Testis (tissue), 2 donors: ENCODE measurements at regions not wholly inside any gene's neighbourhood (a gene's known extent, or its start where the extent isn't known, plus 50 kb on each side); places are given as distances from the start of the nearest gene placed in this dataset.
"Not testable (repeated sequence)": the region's sequence is repeated elsewhere in the genome, so short reads cannot be mapped to it uniquely, and the experiment has no call there.

Experiments used
- POLR2A ChIP-seq: fragments of 450-650 bp; IDR thresholded peaks from one replicate; pipeline ENCODE4 v1.6.1; 2017; ENCODE audit warnings: antibody characterized with exemption, mild to moderate bottlenecking, moderate library complexity
- TF ChIP-seq, protein P1 (sequence below), 3 experiments: fragments of 450-650 bp in 2 of 3; fragments of 200-600 bp in 1 of 3; sonication (generic) in 1 of 3; IDR thresholded peaks; one replicate each; pipeline ENCODE4 v1.5.1; 2016 to 2019; ENCODE audit warnings: antibody characterized with exemption in 3 of 3, mild to moderate bottlenecking in 2 of 3, moderate library complexity in 1 of 3

DNA sequence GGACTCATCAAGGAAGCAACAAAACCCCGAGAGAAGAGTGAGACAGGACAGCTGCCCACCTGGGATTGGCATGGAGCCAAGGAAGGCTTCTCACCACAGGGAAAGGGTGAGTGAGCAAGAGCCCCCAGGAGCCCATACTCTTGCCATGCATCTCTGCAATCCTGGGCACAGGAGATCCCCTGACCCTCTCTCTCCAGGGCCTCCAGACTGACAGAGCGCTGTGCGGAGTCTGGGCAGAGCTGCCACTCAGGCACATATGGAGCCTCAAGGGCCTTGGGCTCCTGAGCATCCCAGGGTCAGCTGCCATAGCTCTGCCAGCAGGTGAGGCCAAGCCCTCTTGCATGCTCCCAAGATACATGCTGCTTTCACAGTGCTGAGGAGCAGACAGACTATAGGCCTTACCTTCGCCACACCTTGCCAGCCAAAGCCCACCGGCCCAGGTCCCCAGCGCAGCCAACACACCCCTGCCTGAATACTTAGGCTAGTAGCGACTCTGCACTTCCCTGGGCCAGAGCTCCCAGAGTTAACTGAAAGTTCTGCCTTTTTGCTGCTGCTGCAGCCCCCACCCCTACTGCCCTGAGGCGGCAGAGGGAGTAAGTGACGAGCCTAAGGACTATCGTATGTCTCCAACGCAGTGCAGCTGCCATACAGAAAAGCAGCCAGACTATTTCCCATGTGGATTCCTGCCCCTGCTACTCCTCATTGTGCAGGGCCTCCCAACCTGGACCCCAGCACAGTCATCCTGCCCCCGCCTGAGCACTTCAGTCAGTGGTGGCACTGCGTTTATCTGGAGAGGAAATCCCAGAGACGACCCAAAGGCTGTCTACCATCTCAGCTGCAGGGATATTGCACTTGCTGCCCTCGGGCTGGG is 251.6 kb downstream of the SPATA31A6 start:
- TF ChIP-seq, protein P1, sequence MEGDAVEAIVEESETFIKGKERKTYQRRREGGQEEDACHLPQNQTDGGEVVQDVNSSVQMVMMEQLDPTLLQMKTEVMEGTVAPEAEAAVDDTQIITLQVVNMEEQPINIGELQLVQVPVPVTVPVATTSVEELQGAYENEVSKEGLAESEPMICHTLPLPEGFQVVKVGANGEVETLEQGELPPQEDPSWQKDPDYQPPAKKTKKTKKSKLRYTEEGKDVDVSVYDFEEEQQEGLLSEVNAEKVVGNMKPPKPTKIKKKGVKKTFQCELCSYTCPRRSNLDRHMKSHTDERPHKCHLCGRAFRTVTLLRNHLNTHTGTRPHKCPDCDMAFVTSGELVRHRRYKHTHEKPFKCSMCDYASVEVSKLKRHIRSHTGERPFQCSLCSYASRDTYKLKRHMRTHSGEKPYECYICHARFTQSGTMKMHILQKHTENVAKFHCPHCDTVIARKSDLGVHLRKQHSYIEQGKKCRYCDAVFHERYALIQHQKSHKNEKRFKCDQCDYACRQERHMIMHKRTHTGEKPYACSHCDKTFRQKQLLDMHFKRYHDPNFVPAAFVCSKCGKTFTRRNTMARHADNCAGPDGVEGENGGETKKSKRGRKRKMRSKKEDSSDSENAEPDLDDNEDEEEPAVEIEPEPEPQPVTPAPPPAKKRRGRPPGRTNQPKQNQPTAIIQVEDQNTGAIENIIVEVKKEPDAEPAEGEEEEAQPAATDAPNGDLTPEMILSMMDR (IDR thresholded peaks at IDR 0.05) = not testable (repeated sequence)
- TF ChIP-seq POLR2A = not testable (repeated sequence)
